ENCODE measurements at regions not wholly inside any gene's neighbourhood (a gene's known extent, or its start where the extent isn't known, plus 50 kb on each side); places are given as distances from the start of the nearest gene placed in this dataset.

- no peak overlapping the region for H3K27ac ChIP-seq (ENCODE audit: low read depth, low read length)
- POLR2A ChIA-PET: no interaction called here
Measured at GRCh38 chr11:90842681-90843080, 619.8 kb upstream of the CHORDC1 start.

GRCh38 chr11:90840071-90840470 lies 617.2 kb upstream of the CHORDC1 start:
- no peak for DNase-seq
- no peaks in the 10 kb centered on the region for H3K4me1 ChIP-seq (ENCODE audit: insufficient read depth, low read length)
- ChIA-PET POLR2A (no interaction called here), CTCF (no interaction called here)
- Mint-ChIP-seq H3K4me3 (no peak overlapping the region), H3K36me3 (no peaks in the 10 kb centered on the region), H3K9me3 (peaks cover 1 to 40% (median 3%) of the 10 kb centered on the region in 5 donors), H3K27ac (no peak overlapping the region), H3K4me1 (no peaks in the 10 kb centered on the region), H3K27me3 (no peaks in the 10 kb centered on the region)
- no peaks in the 10 kb centered on the region for H3K36me3 ChIP-seq (ENCODE audit: insufficient read depth, low read length)
- no peak overlapping the region for H3K27ac ChIP-seq (ENCODE audit: low read depth, low read length)
- H3K9me3 ChIP-seq (ENCODE audit: low read length): no peaks in the 10 kb centered on the region
- no peak overlapping the region for H3K4me3 ChIP-seq (ENCODE audit: low read length)
- H3K27me3 ChIP-seq (ENCODE audit: insufficient read depth, low read length, poor library complexity, severe bottlenecking): no peaks in the 10 kb centered on the region

More at GRCh38 chr11:90842681-90843080, 619.8 kb upstream of the CHORDC1 start:
- Mint-ChIP-seq H3K27me3 (no peaks in the 10 kb centered on the region), H3K27ac (no peak overlapping the region), H3K9me3 (peaks cover 1 to 23% (median 4%) of the 10 kb centered on the region in 5 donors), H3K4me3 (no peak overlapping the region), H3K36me3 (no peaks in the 10 kb centered on the region), H3K4me1 (no peaks in the 10 kb centered on the region)
- Histone ChIP-seq H3K36me3 (ENCODE audit: insufficient read depth, low read length) (no peaks in the 10 kb centered on the region), H3K27me3 (ENCODE audit: insufficient read depth, low read length, poor library complexity, severe bottlenecking) (no peaks in the 10 kb centered on the region), H3K9me3 (ENCODE audit: low read length) (no peaks in the 10 kb centered on the region), H3K4me3 (ENCODE audit: low read length) (no peak overlapping the region), H3K4me1 (ENCODE audit: insufficient read depth, low read length) (no peaks in the 10 kb centered on the region)
- CTCF ChIA-PET: no interaction called here
- DNase-seq: no peak

GRCh38 chr11:90836031-90836430 lies 613.2 kb upstream of the CHORDC1 start:
- Histone ChIP-seq H3K4me1 (ENCODE audit: insufficient read depth, low read length) (no peaks in the 10 kb centered on the region), H3K36me3 (ENCODE audit: insufficient read depth, low read length) (no peaks in the 10 kb centered on the region), H3K27me3 (ENCODE audit: insufficient read depth, low read length, poor library complexity, severe bottlenecking) (no peaks in the 10 kb centered on the region), H3K9me3 (ENCODE audit: low read length) (no peaks in the 10 kb centered on the region), H3K4me3 (ENCODE audit: low read length) (no peak overlapping the region), H3K27ac (ENCODE audit: low read depth, low read length) (no peak overlapping the region)
- Mint-ChIP-seq H3K27ac (no peak overlapping the region), H3K36me3 (no peaks in the 10 kb centered on the region), H3K4me3 (no peak overlapping the region), H3K9me3 (peaks cover 1 to 28% (median 4%) of the 10 kb centered on the region in 5 donors), H3K4me1 (no peaks in the 10 kb centered on the region), H3K27me3 (no peaks in the 10 kb centered on the region)
- DNase-seq: no peak
- ChIA-PET CTCF (no interaction called here), POLR2A (no interaction called here)

- Histone ChIP-seq H3K4me3 (ENCODE audit: low read length) (no peak overlapping the region), H3K27ac (ENCODE audit: low read depth, low read length) (no peak overlapping the region), H3K36me3 (ENCODE audit: insufficient read depth, low read length) (no peaks in the 10 kb centered on the region), H3K27me3 (ENCODE audit: insufficient read depth, low read length, poor library complexity, severe bottlenecking) (no peaks in the 10 kb centered on the region), H3K4me1 (ENCODE audit: insufficient read depth, low read length) (no peaks in the 10 kb centered on the region), H3K9me3 (ENCODE audit: low read length) (peaks cover 4% of the 10 kb centered on the region)
- Mint-ChIP-seq H3K9me3 (peaks cover 2 to 34% (median 18%) of the 10 kb centered on the region in 5 donors), H3K4me3 (no peak overlapping the region), H3K4me1 (no peaks in the 10 kb centered on the region), H3K27me3 (no peaks in the 10 kb centered on the region), H3K27ac (no peak overlapping the region), H3K36me3 (no peaks in the 10 kb centered on the region)
- CTCF ChIA-PET: no interaction called here
- no peak for DNase-seq
- POLR2A ChIA-PET: no interaction called here
Measured at GRCh38 chr11:90823446-90823845, 600.6 kb upstream of the CHORDC1 start.

- no peaks in the 10 kb centered on the region for H3K27me3 ChIP-seq (ENCODE audit: insufficient read depth, low read length, poor library complexity, severe bottlenecking)
- Mint-ChIP-seq H3K27me3 (no peaks in the 10 kb centered on the region), H3K36me3 (no peaks in the 10 kb centered on the region), H3K27ac (no peak overlapping the region), H3K4me1 (no peaks in the 10 kb centered on the region), H3K9me3 (peaks cover 2 to 36% (median 17%) of the 10 kb centered on the region in 5 donors), H3K4me3 (no peak overlapping the region)
- POLR2A ChIA-PET: no interaction called here
- no peak overlapping the region for H3K27ac ChIP-seq (ENCODE audit: low read depth, low read length)
- H3K36me3 ChIP-seq (ENCODE audit: insufficient read depth, low read length): no peaks in the 10 kb centered on the region
- H3K4me3 ChIP-seq (ENCODE audit: low read length): no peak overlapping the region
- H3K9me3 ChIP-seq (ENCODE audit: low read length): peaks cover 4% of the 10 kb centered on the region
- CTCF ChIA-PET: no interaction called here
- DNase-seq: no peak
- H3K4me1 ChIP-seq (ENCODE audit: insufficient read depth, low read length): no peaks in the 10 kb centered on the region
Measured at GRCh38 chr11:90822996-90823395, 600.1 kb upstream of the CHORDC1 start.

GRCh38 chr11:90818196-90818745 lies 595.4 kb upstream of the CHORDC1 start:
- Histone ChIP-seq H3K36me3 (ENCODE audit: insufficient read depth, low read length) (no peaks in the 10 kb centered on the region), H3K27ac (ENCODE audit: low read depth, low read length) (no peak overlapping the region), H3K27me3 (ENCODE audit: insufficient read depth, low read length, poor library complexity, severe bottlenecking) (no peaks in the 10 kb centered on the region), H3K4me1 (ENCODE audit: insufficient read depth, low read length) (no peaks in the 10 kb centered on the region), H3K4me3 (ENCODE audit: low read length) (no peak overlapping the region), H3K9me3 (ENCODE audit: low read length) (peaks cover 4% of the 10 kb centered on the region)
- Mint-ChIP-seq H3K4me1 (no peaks in the 10 kb centered on the region), H3K4me3 (no peak overlapping the region), H3K27ac (no peak overlapping the region), H3K27me3 (no peaks in the 10 kb centered on the region), H3K9me3 (peaks cover 5 to 43% (median 25%) of the 10 kb centered on the region in 5 donors), H3K36me3 (no peaks in the 10 kb centered on the region)
- ChIA-PET CTCF (no interaction called here), POLR2A (no interaction called here)
- DNase-seq: no peak

- no peaks in the 10 kb centered on the region for H3K27me3 Mint-ChIP-seq
- no peak overlapping the region for H3K4me3 ChIP-seq (ENCODE audit: low read length)
- no peaks in the 10 kb centered on the region for H3K4me1 ChIP-seq (ENCODE audit: insufficient read depth, low read length)
- H3K4me3 Mint-ChIP-seq: no peak overlapping the region
- H3K27ac ChIP-seq (ENCODE audit: low read depth, low read length): no peak overlapping the region
- DNase-seq: no peak
- H3K4me1 Mint-ChIP-seq: no peaks in the 10 kb centered on the region
- ChIA-PET POLR2A (no interaction called here), CTCF (no interaction called here)
- H3K9me3 Mint-ChIP-seq: peaks cover 0 to 22% (median 4%) of the 10 kb centered on the region in 5 donors
- no peaks in the 10 kb centered on the region for H3K36me3 Mint-ChIP-seq
- no peak overlapping the region for H3K27ac Mint-ChIP-seq
- H3K36me3 ChIP-seq (ENCODE audit: insufficient read depth, low read length): no peaks in the 10 kb centered on the region
- H3K27me3 ChIP-seq (ENCODE audit: insufficient read depth, low read length, poor library complexity, severe bottlenecking): no peaks in the 10 kb centered on the region
- H3K9me3 ChIP-seq (ENCODE audit: low read length): no peaks in the 10 kb centered on the region
Measured at GRCh38 chr11:90809581-90809980, 586.7 kb upstream of the CHORDC1 start.

GRCh38 chr11:90805172-90805571 lies 582.3 kb upstream of the CHORDC1 start:
- no peak overlapping the region for H3K27ac ChIP-seq (ENCODE audit: low read depth, low read length)
- H3K4me1 Mint-ChIP-seq: no peaks in the 10 kb centered on the region
- no peak overlapping the region for H3K4me3 ChIP-seq (ENCODE audit: low read length)
- H3K9me3 Mint-ChIP-seq: peaks cover 0 to 16% (median 3%) of the 10 kb centered on the region in 5 donors
- H3K36me3 Mint-ChIP-seq: no peaks in the 10 kb centered on the region
- CTCF ChIA-PET: no interaction called here
- no peak overlapping the region for H3K27ac Mint-ChIP-seq
- DNase-seq: no peak
- H3K27me3 Mint-ChIP-seq: no peaks in the 10 kb centered on the region
- H3K9me3 ChIP-seq (ENCODE audit: low read length): no peaks in the 10 kb centered on the region
- POLR2A ChIA-PET: no interaction called here
- no peaks in the 10 kb centered on the region for H3K36me3 ChIP-seq (ENCODE audit: insufficient read depth, low read length)
- no peak overlapping the region for H3K4me3 Mint-ChIP-seq
- H3K4me1 ChIP-seq (ENCODE audit: insufficient read depth, low read length): no peaks in the 10 kb centered on the region
- no peaks in the 10 kb centered on the region for H3K27me3 ChIP-seq (ENCODE audit: insufficient read depth, low read length, poor library complexity, severe bottlenecking)

- H3K36me3 ChIP-seq (ENCODE audit: insufficient read depth, low read length): no peaks in the 10 kb centered on the region
- no peak overlapping the region for H3K27ac ChIP-seq (ENCODE audit: low read depth, low read length)
- Mint-ChIP-seq H3K4me1 (no peaks in the 10 kb centered on the region), H3K27me3 (no peaks in the 10 kb centered on the region), H3K4me3 (no peak overlapping the region), H3K27ac (no peak overlapping the region), H3K36me3 (no peaks in the 10 kb centered on the region), H3K9me3 (peaks cover 0 to 14% (median 3%) of the 10 kb centered on the region in 5 donors)
- CTCF ChIA-PET: no interaction called here
- H3K9me3 ChIP-seq (ENCODE audit: low read length): no peaks in the 10 kb centered on the region
- DNase-seq: no peak
- no peaks in the 10 kb centered on the region for H3K27me3 ChIP-seq (ENCODE audit: insufficient read depth, low read length, poor library complexity, severe bottlenecking)
- POLR2A ChIA-PET: interaction anchor here (0.7 kb wide), 1 partner anchor 18 kb away, joined by 3 read pairs; no protein-coding TSS in a partner anchor
- no peaks in the 10 kb centered on the region for H3K4me1 ChIP-seq (ENCODE audit: insufficient read depth, low read length)
- H3K4me3 ChIP-seq (ENCODE audit: low read length): no peak overlapping the region
Measured at GRCh38 chr11:90803831-90804230, 581.0 kb upstream of the CHORDC1 start.

Data from CD8-positive, alpha-beta memory T cell (primary cell).